A673 (cell line): ENCODE measurements at regions not wholly inside any gene's neighbourhood (a gene's known extent, or its start where the extent isn't known, plus 50 kb on each side); places are given as distances from the start of the nearest gene placed in this dataset.

ENCODE experiments used
- BruUV-seq: library from RNA; stranded (reverse); fragments of 400-500 nt; replicated peaks from 2 replicates; lab custom pipeline; 2021; lab: Mats Ljungman, UMichigan
- CTCF ChIA-PET: fragments of 300-600 bp; sonication (Branson Sonifier 250); formaldehyde crosslinking; loops from one replicate; lab custom pipeline; 2022; ENCODE audit warnings: antibody characterized with exemption; lab: Charles Lee
- POLR2A ChIA-PET: fragments of 300-600 bp; sonication (Branson Sonifier 250); formaldehyde crosslinking; loops from one replicate; lab custom pipeline; 2022; ENCODE audit warnings: antibody characterized with exemption; ENCODE audit not compliant: low non-redundant PET; lab: Charles Lee
- DNase-seq: peaks from one replicate; pipeline ENCODE4 v3.0.0-alpha.2; 2015; ENCODE audit warnings: low spot score
- H3K27ac ChIP-seq: fragments of 200-600 bp; sonication (generic); 2 replicates; pipeline ENCODE4 v1.5.1; 2016; ENCODE audit warnings: mixed run types, low read depth, mild to moderate bottlenecking, mixed read lengths, antibody characterized with exemption, low read length; ENCODE audit not compliant: poor library complexity, severe bottlenecking
- H3K27me3 ChIP-seq: fragments of 200-600 bp; sonication (generic); replicated peaks from 2 replicates; pipeline ENCODE4 v1.6.1; 2017; ENCODE audit warnings: mixed run types, low read depth, mild to moderate bottlenecking, mixed read lengths, antibody characterized with exemption, low read length; ENCODE audit not compliant: insufficient read depth, poor library complexity
- H3K36me3 ChIP-seq: fragments of 200-600 bp; sonication (generic); 2 replicates; pipeline ENCODE4 v1.6.1; 2016; ENCODE audit warnings: mixed run types, mild to moderate bottlenecking, mixed read lengths, antibody characterized with exemption, low read length; ENCODE audit not compliant: insufficient read depth, poor library complexity, severe bottlenecking
- H3K4me1 ChIP-seq: fragments of 200-600 bp; sonication (generic); 2 replicates; pipeline ENCODE4 v1.6.1; 2017; ENCODE audit warnings: mixed run types, mild to moderate bottlenecking, mixed read lengths, antibody characterized with exemption, low read length; ENCODE audit not compliant: insufficient read depth, poor library complexity, severe bottlenecking
- H3K4me3 ChIP-seq: fragments of 200-600 bp; sonication (generic); 2 replicates; pipeline ENCODE4 v1.5.1; 2016; ENCODE audit warnings: low read depth, mixed run types, mild to moderate bottlenecking, mixed read lengths, low read length; ENCODE audit not compliant: poor library complexity, severe bottlenecking
- H3K9me3 ChIP-seq: fragments of 200-600 bp; sonication (generic); 2 replicates; pipeline ENCODE4 v1.6.1; 2016; ENCODE audit warnings: mixed run types, low read depth, mild to moderate bottlenecking, mixed read lengths, antibody characterized with exemption, low read length; ENCODE audit not compliant: poor library complexity, severe bottlenecking
- CTCF ChIP-seq: fragments of 300-800, 200-600 bp; sonication (generic); conservative IDR thresholded peaks from 2 replicates; pipeline ENCODE4 v1.5.1; 2017; ENCODE audit warnings: low read depth, mild to moderate bottlenecking, antibody characterized with exemption, low read length, moderate library complexity, mixed read lengths
- EZH2 ChIP-seq: fragments of 200-600 bp; sonication (generic); IDR thresholded peaks from 2 replicates; pipeline ENCODE4 v1.6.1; 2017; ENCODE audit warnings: borderline replicate concordance, low read depth, mild to moderate bottlenecking, mixed read lengths, antibody characterized with exemption, low read length; ENCODE audit not compliant: poor library complexity, severe bottlenecking
- intact Hi-C: fragments of 100-400 bp; cut with micrococcal nuclease; formaldehyde crosslinking; loops from one replicate; pipeline ENCODE4 v1.10.0; 2022; ENCODE audit not compliant: unreplicated experiment

- DNase-seq = no peak
Observed at GRCh38 chr2:38441346-38441745, 64.3 kb upstream of the ATL2 start.

GRCh38 chr2:38440655-38441054 lies 63.6 kb upstream of the ATL2 start:
- TF ChIP-seq EZH2 (no peak), CTCF (no peak)
- Histone ChIP-seq H3K9me3 (no peaks in the 10 kb centered on the region), H3K27ac (no peak overlapping the region), H3K27me3 (no peaks in the 10 kb centered on the region), H3K4me3 (no peak overlapping the region), H3K36me3 (no peaks in the 10 kb centered on the region), H3K4me1 (peaks cover 30% of the 10 kb centered on the region)
- DNase-seq = no peak
- ChIA-PET POLR2A (no interaction called here), CTCF (no interaction called here)
- no TSS peak for BruUV-seq
- intact Hi-C loops = no loop called here

More at GRCh38 chr2:38441346-38441745, 64.3 kb upstream of the ATL2 start:
- H3K4me3 ChIP-seq = no peak overlapping the region
- no peaks in the 10 kb centered on the region for H3K9me3 ChIP-seq
- no peak for TF ChIP-seq EZH2
- no peak for TF ChIP-seq CTCF
- BruUV-seq = no TSS peak
- POLR2A ChIA-PET = no interaction called here
- no peaks in the 10 kb centered on the region for H3K27me3 ChIP-seq
- intact Hi-C loops = no loop called here
- H3K36me3 ChIP-seq = no peaks in the 10 kb centered on the region
- no peak overlapping the region for H3K27ac ChIP-seq
- peaks cover 30% of the 10 kb centered on the region for H3K4me1 ChIP-seq
- CTCF ChIA-PET = no interaction called here

GRCh38 chr2:38439863-38440262 lies 62.8 kb upstream of the ATL2 start:
- Histone ChIP-seq H3K4me3 (no peak overlapping the region), H3K27ac (no peak overlapping the region), H3K36me3 (no peaks in the 10 kb centered on the region), H3K9me3 (no peaks in the 10 kb centered on the region), H3K4me1 (peaks cover 30% of the 10 kb centered on the region), H3K27me3 (no peaks in the 10 kb centered on the region)
- no peak for TF ChIP-seq CTCF
- TF ChIP-seq EZH2 = no peak
- CTCF ChIA-PET = no interaction called here
- POLR2A ChIA-PET = no interaction called here
- DNase-seq = no peak
- intact Hi-C loops = no loop called here
- no TSS peak for BruUV-seq
